ENCODE measurements at regions not wholly inside any gene's neighbourhood (a gene's known extent, or its start where the extent isn't known, plus 50 kb on each side); places are given as distances from the start of the nearest gene placed in this dataset.

GRCh38 chr14:55734731-55735130 lies 154.7 kb downstream of the KTN1 start:
- no peak for DNase-seq

GRCh38 chr14:55739967-55740648 lies 160.1 kb downstream of the KTN1 start:
- no peak for DNase-seq

GRCh38 chr14:55740649-55740989 lies 160.6 kb downstream of the KTN1 start:
- no peak for DNase-seq

GRCh38 chr14:55741240-55741639 lies 161.2 kb downstream of the KTN1 start:
- no peak for DNase-seq

- no peak for DNase-seq
Measured at GRCh38 chr14:55743551-55743950, 163.5 kb downstream of the KTN1 start.

GRCh38 chr14:55744321-55744720 lies 164.3 kb downstream of the KTN1 start:
- no peak for DNase-seq

- no peak for DNase-seq
Measured at GRCh38 chr14:55745906-55746305, 165.9 kb downstream of the KTN1 start.

GRCh38 chr14:55746558-55746957 lies 166.6 kb downstream of the KTN1 start:
- no peak for DNase-seq

- no peak for DNase-seq
Measured at GRCh38 chr14:55747186-55747585, 167.2 kb downstream of the KTN1 start.

- DNase-seq = no peak
Measured at GRCh38 chr14:55749201-55749812, 169.3 kb downstream of the KTN1 start.

- DNase-seq = no peak
Measured at GRCh38 chr14:55749946-55750345, 169.9 kb downstream of the KTN1 start.

GRCh38 chr14:55752580-55753390 lies 172.8 kb downstream of the KTN1 start:
- DNase-seq = no peak

- no peak for DNase-seq
Measured at GRCh38 chr14:55754471-55754870, 174.5 kb downstream of the KTN1 start.

GRCh38 chr14:55754871-55755270 lies 174.9 kb downstream of the KTN1 start:
- DNase-seq = no peak

- DNase-seq = no peak
Measured at GRCh38 chr14:55756078-55756477, 176.1 kb downstream of the KTN1 start.

GRCh38 chr14:55756557-55756956 lies 176.6 kb downstream of the KTN1 start:
- DNase-seq = no peak

GRCh38 chr14:55758796-55759195 lies 178.8 kb downstream of the KTN1 start:
- DNase-seq = no peak

GRCh38 chr14:55760789-55761566 lies 181.0 kb downstream of the KTN1 start:
- DNase-seq = no peak

- no peak for DNase-seq
Measured at GRCh38 chr14:55761651-55762050, 181.6 kb downstream of the KTN1 start.

GRCh38 chr14:55762595-55763232 lies 182.7 kb downstream of the KTN1 start:
- no peak for DNase-seq

GRCh38 chr14:55764784-55765183 lies 184.8 kb downstream of the KTN1 start:
- no peak for DNase-seq

- DNase-seq = no peak
Measured at GRCh38 chr14:55766071-55766470, 186.1 kb downstream of the KTN1 start.

- DNase-seq = no peak
Measured at GRCh38 chr14:55767286-55767685, 187.3 kb downstream of the KTN1 start.
